ENCODE measurements at regions not wholly inside any gene's neighbourhood (a gene's known extent, or its start where the extent isn't known, plus 50 kb on each side); places are given as distances from the start of the nearest gene placed in this dataset.

DNA sequence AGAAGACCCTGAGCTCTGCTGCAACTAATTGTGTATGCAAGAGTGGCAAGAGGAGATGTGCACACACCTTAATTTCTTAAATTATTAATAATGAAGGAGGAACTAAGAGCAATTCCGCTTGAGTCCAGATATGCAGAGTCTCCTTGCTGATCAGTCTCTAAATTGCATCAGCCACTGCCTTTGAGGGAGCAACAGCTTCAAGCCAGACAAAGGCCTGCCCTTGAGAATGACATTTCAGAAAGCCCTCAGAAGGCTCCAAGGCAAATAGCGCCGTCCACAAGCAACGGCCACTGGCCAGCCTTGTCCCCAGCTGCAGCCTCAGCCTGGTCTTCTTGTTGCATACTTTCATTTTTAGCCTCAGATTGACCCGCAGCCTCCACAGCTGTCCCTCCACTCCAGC lies 110.6 kb upstream of the RNF32 start:
- no peaks in the 10 kb centered on the region for H3K9me3 ChIP-seq
- 86 to 88% methylated on average over 5 of the region's 5 CpGs for WGBS, 2 donors
- H3K4me3 ChIP-seq: no peak overlapping the region
- H3K36me3 ChIP-seq: no peaks in the 10 kb centered on the region
- no peak for DNase-seq
- H3K4me1 ChIP-seq: peaks cover 0 to 2% (median 0%) of the 10 kb centered on the region in 4 donors
- ATAC-seq (ENCODE audit: low FRiP score in 2 of 2): no peak
- H3K27me3 ChIP-seq: no peaks in the 10 kb centered on the region
- H3K27ac ChIP-seq: no peak overlapping the region
- TF ChIP-seq EP300 (IDR thresholded peaks at IDR 0.05): no peak
- TF ChIP-seq, protein P1, sequence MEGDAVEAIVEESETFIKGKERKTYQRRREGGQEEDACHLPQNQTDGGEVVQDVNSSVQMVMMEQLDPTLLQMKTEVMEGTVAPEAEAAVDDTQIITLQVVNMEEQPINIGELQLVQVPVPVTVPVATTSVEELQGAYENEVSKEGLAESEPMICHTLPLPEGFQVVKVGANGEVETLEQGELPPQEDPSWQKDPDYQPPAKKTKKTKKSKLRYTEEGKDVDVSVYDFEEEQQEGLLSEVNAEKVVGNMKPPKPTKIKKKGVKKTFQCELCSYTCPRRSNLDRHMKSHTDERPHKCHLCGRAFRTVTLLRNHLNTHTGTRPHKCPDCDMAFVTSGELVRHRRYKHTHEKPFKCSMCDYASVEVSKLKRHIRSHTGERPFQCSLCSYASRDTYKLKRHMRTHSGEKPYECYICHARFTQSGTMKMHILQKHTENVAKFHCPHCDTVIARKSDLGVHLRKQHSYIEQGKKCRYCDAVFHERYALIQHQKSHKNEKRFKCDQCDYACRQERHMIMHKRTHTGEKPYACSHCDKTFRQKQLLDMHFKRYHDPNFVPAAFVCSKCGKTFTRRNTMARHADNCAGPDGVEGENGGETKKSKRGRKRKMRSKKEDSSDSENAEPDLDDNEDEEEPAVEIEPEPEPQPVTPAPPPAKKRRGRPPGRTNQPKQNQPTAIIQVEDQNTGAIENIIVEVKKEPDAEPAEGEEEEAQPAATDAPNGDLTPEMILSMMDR (IDR thresholded peaks at IDR 0.05): no peak
- no peak for TF ChIP-seq POLR2AphosphoS5 (IDR thresholded peaks at IDR 0.05)
- no peak for TF ChIP-seq POLR2A (IDR thresholded peaks at IDR 0.05)

- DNase-seq (no peak), ATAC-seq (ENCODE audit: low FRiP score in 2 of 2) (no peak)
- TF ChIP-seq, protein P1 (IDR thresholded peaks at IDR 0.05): no peak
- TF ChIP-seq POLR2AphosphoS5 (IDR thresholded peaks at IDR 0.05) (no peak), POLR2A (IDR thresholded peaks at IDR 0.05) (no peak), EP300 (IDR thresholded peaks at IDR 0.05) (no peak)
- H3K4me1 ChIP-seq: peaks cover 0 to 2% (median 0%) of the 10 kb centered on the region in 4 donors
- no peaks in the 10 kb centered on the region for H3K36me3 ChIP-seq
- WGBS, 2 donors: 17 to 43% methylated on average over 4 of the region's 4 CpGs
- no peak overlapping the region for H3K27ac ChIP-seq
- no peak overlapping the region for H3K4me3 ChIP-seq
- no peaks in the 10 kb centered on the region for H3K27me3 ChIP-seq
- H3K9me3 ChIP-seq: no peaks in the 10 kb centered on the region
Measured at GRCh38 chr7:156527458-156527890, 113.1 kb upstream of the RNF32 start.

DNA sequence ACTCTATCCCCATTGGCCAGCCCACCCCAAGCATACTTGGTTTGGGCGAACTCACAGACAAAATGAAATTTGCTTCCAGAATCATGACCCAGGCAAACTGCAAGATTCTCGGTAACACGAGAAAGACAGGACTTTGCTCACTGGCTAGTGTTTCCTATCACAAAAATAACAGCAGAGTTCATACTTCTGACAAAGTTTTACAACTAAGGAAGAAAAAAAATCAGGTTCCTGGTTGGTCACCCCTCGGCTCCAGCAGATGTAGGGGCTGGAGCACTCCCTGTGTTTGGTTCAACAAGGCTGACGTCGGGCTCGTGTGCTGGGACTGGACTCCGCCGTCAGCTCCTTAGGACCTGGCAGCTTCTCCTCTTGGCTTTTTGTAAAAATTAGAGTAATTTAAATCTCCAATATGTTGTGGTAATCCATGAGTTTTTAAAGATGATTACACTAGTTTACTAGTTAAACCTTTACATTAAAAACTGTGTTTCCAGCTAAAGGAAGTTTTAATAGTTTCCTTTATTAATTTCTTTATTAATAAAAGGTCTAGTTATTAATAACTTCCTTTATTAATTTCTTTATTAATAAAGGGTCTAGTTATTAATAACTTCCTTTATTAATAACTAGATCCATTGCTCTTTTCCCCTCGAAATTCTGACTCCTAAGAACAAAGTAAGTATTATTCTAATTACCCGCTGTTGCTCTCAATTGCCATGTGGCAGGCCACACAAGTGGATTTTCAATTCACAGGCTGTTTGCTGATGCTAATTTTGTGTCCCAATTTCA lies 115.6 kb upstream of the RNF32 start:
- Histone ChIP-seq H3K27ac (no peak overlapping the region), H3K27me3 (no peaks in the 10 kb centered on the region), H3K4me3 (no peak overlapping the region), H3K36me3 (no peaks in the 10 kb centered on the region), H3K9me3 (no peaks in the 10 kb centered on the region), H3K4me1 (peaks cover 0 to 2% (median 0%) of the 10 kb centered on the region in 4 donors)
- ATAC-seq (ENCODE audit: low FRiP score in 2 of 2): no peak
- 85 to 87% methylated on average over 11 of the region's 11 CpGs for WGBS, 2 donors
- TF ChIP-seq, protein P1 (IDR thresholded peaks at IDR 0.05): no peak
- TF ChIP-seq POLR2A (IDR thresholded peaks at IDR 0.05) (no peak), EP300 (IDR thresholded peaks at IDR 0.05) (no peak), POLR2AphosphoS5 (IDR thresholded peaks at IDR 0.05) (no peak)
- no peak for DNase-seq

DNA sequence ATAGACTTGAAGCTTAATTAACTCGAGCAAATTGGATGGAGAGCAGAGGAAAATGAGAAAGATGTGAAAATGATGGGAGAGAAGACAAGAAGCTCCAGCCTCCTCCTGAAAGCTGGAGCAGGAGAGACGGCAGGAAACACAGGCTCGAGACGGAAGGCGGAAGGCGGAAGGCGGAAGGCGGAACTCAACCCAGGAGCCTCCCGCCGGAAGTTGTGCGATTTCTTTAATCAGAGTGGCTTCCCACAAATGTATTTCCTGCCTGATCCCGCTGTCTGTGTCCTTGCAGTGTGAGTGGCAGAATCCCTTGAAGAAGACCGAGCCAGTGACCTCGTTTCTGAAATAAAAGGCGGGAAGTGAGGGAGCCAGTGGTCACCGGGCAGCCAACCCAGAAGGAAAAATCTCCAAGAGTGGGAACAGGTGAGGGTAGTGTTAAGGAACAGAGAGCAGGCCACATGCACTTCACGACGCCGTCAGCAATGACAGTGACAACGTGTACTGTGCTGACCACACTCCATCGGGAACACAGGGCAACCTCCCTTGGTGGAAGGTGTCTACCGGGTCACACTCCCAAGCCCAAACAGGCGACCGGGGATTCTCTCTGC lies 117.0 kb upstream of the RNF32 start:
- Histone ChIP-seq H3K9me3 (no peaks in the 10 kb centered on the region), H3K4me3 (no peak overlapping the region), H3K27me3 (no peaks in the 10 kb centered on the region), H3K27ac (no peak overlapping the region), H3K4me1 (peaks cover 0 to 2% (median 0%) of the 10 kb centered on the region in 4 donors), H3K36me3 (no peaks in the 10 kb centered on the region)
- no peak for DNase-seq
- TF ChIP-seq POLR2AphosphoS5 (IDR thresholded peaks at IDR 0.05) (no peak), POLR2A (IDR thresholded peaks at IDR 0.05) (no peak), EP300 (IDR thresholded peaks at IDR 0.05) (no peak)
- TF ChIP-seq, protein P1 (IDR thresholded peaks at IDR 0.05): no peak
- WGBS, 2 donors: 79 to 81% methylated on average over 22 to 24 of the region's 24 CpGs
- ATAC-seq (ENCODE audit: low FRiP score in 2 of 2): no peak

Measured in upper lobe of left lung (tissue), 6 donors.